ENCODE measurements at regions not wholly inside any gene's neighbourhood (a gene's known extent, or its start where the extent isn't known, plus 50 kb on each side); places are given as distances from the start of the nearest gene placed in this dataset.

GRCh38 chr12:24039113-24039525, 89.6 kb upstream of the SOX5 start:
- no peaks in the 10 kb centered on the region for H3K36me3 Mint-ChIP-seq (ENCODE audit: insufficient read depth, unreplicated experiment)
- intact Hi-C loops (cut with micrococcal nuclease; ENCODE audit: unreplicated experiment): no loop called here
- H3K4me3 Mint-ChIP-seq (ENCODE audit: low read depth, unreplicated experiment): no peak overlapping the region
- TF ChIP-seq, protein P1, sequence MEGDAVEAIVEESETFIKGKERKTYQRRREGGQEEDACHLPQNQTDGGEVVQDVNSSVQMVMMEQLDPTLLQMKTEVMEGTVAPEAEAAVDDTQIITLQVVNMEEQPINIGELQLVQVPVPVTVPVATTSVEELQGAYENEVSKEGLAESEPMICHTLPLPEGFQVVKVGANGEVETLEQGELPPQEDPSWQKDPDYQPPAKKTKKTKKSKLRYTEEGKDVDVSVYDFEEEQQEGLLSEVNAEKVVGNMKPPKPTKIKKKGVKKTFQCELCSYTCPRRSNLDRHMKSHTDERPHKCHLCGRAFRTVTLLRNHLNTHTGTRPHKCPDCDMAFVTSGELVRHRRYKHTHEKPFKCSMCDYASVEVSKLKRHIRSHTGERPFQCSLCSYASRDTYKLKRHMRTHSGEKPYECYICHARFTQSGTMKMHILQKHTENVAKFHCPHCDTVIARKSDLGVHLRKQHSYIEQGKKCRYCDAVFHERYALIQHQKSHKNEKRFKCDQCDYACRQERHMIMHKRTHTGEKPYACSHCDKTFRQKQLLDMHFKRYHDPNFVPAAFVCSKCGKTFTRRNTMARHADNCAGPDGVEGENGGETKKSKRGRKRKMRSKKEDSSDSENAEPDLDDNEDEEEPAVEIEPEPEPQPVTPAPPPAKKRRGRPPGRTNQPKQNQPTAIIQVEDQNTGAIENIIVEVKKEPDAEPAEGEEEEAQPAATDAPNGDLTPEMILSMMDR (IDR thresholded peaks at IDR 0.05; ENCODE audit: unreplicated experiment): no peak
- H3K9me3 Mint-ChIP-seq (ENCODE audit: low read depth, unreplicated experiment): no peaks in the 10 kb centered on the region
- H3K27me3 Mint-ChIP-seq (ENCODE audit: unreplicated experiment): no peaks in the 10 kb centered on the region
- H3K4me1 Mint-ChIP-seq (ENCODE audit: low read depth, unreplicated experiment): no peaks in the 10 kb centered on the region
- no TSS peak for BruUV-seq (replicated peaks)
- CTCF ChIA-PET: no interaction called here
- DNase-seq: no peak
- no peak overlapping the region for H3K27ac Mint-ChIP-seq (ENCODE audit: unreplicated experiment)

DNA sequence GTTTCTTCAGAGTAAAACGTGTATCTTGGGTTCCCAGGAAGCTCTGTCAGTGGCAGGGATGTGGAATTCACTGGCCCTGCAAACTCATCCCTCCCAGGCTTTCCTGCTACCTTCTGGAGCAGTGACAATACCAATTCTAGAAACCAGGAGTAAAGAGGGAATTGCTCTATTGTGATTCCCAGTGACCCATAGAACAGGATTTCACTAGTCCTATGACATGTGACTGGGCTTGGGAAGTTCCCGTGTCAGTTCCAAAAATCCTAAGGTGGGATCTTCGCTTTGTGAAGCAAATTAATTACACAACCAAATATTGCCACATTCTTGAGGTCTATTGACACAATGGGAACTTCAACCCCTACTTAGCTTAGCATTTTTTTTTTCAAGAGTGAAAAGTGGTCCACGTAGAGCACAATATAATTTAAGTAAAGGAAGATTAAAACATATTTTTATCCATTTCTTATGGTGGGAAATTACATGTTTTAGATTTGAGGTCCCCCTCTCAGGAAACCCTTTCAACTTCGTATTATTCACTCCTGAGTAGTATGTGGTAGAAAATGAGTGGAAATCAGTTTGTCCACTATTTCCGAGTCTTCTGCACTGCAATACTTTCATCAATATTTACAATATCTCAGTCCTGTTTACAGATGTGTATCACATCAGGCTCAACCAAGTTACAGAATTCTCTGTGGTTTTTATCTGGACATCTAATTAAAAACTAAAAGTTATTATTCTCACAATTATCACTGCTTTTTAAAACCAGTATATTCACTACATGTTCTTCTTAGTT, 88.9 kb upstream of the SOX5 start:
- Mint-ChIP-seq H3K27ac (ENCODE audit: unreplicated experiment) (no peak overlapping the region), H3K27me3 (ENCODE audit: unreplicated experiment) (no peaks in the 10 kb centered on the region), H3K4me3 (ENCODE audit: low read depth, unreplicated experiment) (no peak overlapping the region), H3K4me1 (ENCODE audit: low read depth, unreplicated experiment) (no peaks in the 10 kb centered on the region), H3K36me3 (ENCODE audit: insufficient read depth, unreplicated experiment) (no peaks in the 10 kb centered on the region), H3K9me3 (ENCODE audit: low read depth, unreplicated experiment) (no peaks in the 10 kb centered on the region)
- TF ChIP-seq, protein P1 (IDR thresholded peaks at IDR 0.05; ENCODE audit: unreplicated experiment): no peak
- intact Hi-C loops (cut with micrococcal nuclease; ENCODE audit: unreplicated experiment): no loop called here
- CTCF ChIA-PET: no interaction called here
- no peak for DNase-seq
- BruUV-seq (replicated peaks): no TSS peak

DNA sequence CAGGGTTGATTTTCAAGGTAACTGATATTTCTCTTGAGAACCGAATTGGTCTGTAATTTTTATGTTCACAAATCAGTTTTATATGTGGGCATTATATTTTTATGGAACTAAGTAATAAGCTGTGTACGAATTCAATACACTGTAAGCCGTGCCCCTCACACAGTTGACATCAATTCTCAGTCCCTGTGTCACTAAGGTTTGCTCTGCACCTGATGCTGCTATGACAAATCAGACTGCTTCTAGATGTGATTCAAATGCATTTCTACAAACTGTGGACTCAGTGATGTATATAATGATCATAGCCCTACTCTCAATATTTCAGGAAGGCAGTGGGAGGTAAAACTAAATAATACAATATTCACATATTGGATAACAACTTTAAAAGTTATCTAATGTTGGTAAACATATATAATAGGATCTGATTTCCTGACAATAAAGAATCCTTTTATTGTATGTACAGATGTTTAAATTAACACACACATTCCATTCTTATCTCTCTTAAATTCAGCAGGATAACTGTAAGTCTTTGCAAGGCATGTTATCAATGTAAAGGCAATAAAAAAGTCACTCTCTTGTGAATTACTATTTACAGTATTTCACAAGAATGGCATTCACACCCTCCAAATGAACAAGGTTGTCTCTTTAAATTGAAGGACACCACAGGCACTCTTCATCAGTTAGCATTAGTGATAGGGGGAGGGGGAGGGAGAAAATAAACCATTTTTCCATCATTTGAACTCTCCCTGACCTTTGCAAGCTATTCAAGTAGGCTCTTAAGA, 87.2 kb upstream of the SOX5 start:
- Mint-ChIP-seq H3K27me3 (ENCODE audit: unreplicated experiment) (no peaks in the 10 kb centered on the region), H3K27ac (ENCODE audit: unreplicated experiment) (no peak overlapping the region), H3K36me3 (ENCODE audit: insufficient read depth, unreplicated experiment) (no peaks in the 10 kb centered on the region), H3K4me3 (ENCODE audit: low read depth, unreplicated experiment) (no peak overlapping the region), H3K4me1 (ENCODE audit: low read depth, unreplicated experiment) (no peaks in the 10 kb centered on the region), H3K9me3 (ENCODE audit: low read depth, unreplicated experiment) (no peaks in the 10 kb centered on the region)
- CTCF ChIA-PET: no interaction called here
- intact Hi-C loops (cut with micrococcal nuclease; ENCODE audit: unreplicated experiment): no loop called here
- no peak for DNase-seq
- BruUV-seq (replicated peaks): no TSS peak
- TF ChIP-seq, protein P1 (IDR thresholded peaks at IDR 0.05; ENCODE audit: unreplicated experiment): no peak

GRCh38 chr12:24034894-24035293, 85.4 kb upstream of the SOX5 start:
- TF ChIP-seq, protein P1 (IDR thresholded peaks at IDR 0.05; ENCODE audit: unreplicated experiment): no peak
- no TSS peak for BruUV-seq (replicated peaks)
- no peaks in the 10 kb centered on the region for H3K27me3 Mint-ChIP-seq (ENCODE audit: unreplicated experiment)
- H3K4me3 Mint-ChIP-seq (ENCODE audit: low read depth, unreplicated experiment): no peak overlapping the region
- DNase-seq: no peak
- no peaks in the 10 kb centered on the region for H3K4me1 Mint-ChIP-seq (ENCODE audit: low read depth, unreplicated experiment)
- intact Hi-C loops (cut with micrococcal nuclease; ENCODE audit: unreplicated experiment): no loop called here
- CTCF ChIA-PET: no interaction called here
- H3K36me3 Mint-ChIP-seq (ENCODE audit: insufficient read depth, unreplicated experiment): no peaks in the 10 kb centered on the region
- no peak overlapping the region for H3K27ac Mint-ChIP-seq (ENCODE audit: unreplicated experiment)
- no peaks in the 10 kb centered on the region for H3K9me3 Mint-ChIP-seq (ENCODE audit: low read depth, unreplicated experiment)

All from Calu3 (cell line).